Nephron (organoid): ENCODE measurements at regions not wholly inside any gene's neighbourhood (a gene's known extent, or its start where the extent isn't known, plus 50 kb on each side); places are given as distances from the start of the nearest gene placed in this dataset.
A peak's percentile ranks its signal among the peaks of the same experiment; 100 is the strongest.

Experiments used
- H3K27ac Mint-ChIP-seq, 3 experiments: 2 replicates each; pipeline ENCODE4 v1.8.0; 2020; ENCODE audit warnings: mixed read lengths in 3 of 3, mild to moderate bottlenecking in 2 of 3, moderate library complexity in 1 of 3
- H3K27me3 Mint-ChIP-seq: 2 replicates; pipeline ENCODE4 v1.8.0; 2021; ENCODE audit warnings: low read depth, mild to moderate bottlenecking, moderate library complexity, mixed read lengths
- H3K36me3 Mint-ChIP-seq: 2 replicates; pipeline ENCODE4 v1.8.0; 2020; ENCODE audit warnings: low read depth, mixed read lengths
- H3K4me1 Mint-ChIP-seq: 2 replicates; pipeline ENCODE4 v1.8.0; 2020; ENCODE audit warnings: mixed read lengths
- H3K4me3 Mint-ChIP-seq, 3 experiments: 2 replicates each; pipeline ENCODE4 v1.8.0; 2020; ENCODE audit warnings: mild to moderate bottlenecking in 3 of 3, mixed read lengths in 3 of 3, moderate library complexity in 2 of 3
- H3K9me3 Mint-ChIP-seq: 2 replicates; pipeline ENCODE4 v1.8.0; 2020; ENCODE audit warnings: mixed read lengths
- TF ChIP-seq, protein P1 (sequence below), 3 experiments: fragments of 200-600 bp; sonication (generic); IDR thresholded peaks; one replicate each; pipeline ENCODE4 v1.5.0; 2021; ENCODE audit warnings: antibody characterized with exemption in 3 of 3; ENCODE audit not compliant: unreplicated experiment in 3 of 3

DNA sequence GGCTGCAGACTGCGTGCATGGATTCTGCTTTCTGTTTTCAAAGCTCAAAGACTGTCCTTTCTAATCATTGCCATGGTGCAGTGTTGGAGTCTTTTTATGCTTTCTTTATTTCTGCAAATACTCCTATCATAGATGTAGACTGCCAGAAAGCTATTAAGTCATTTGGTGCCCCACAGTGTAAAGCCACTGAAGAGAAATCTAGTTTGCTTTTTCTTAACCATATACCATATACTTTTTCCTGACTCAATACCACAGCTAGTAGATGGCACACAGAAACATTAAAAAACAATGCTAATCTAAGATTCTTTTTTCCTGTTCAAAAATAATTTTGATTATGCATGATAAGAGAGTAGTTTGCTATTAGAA, 109.9 kb upstream of the RAB27B start:
- Mint-ChIP-seq H3K27me3 (peaks cover 17% of the 10 kb centered on the region), H3K4me1 (peaks cover 11% of the 10 kb centered on the region), H3K27ac (no peak overlapping the region), H3K4me3 (peak overlapping the region in 2 of 3 experiments; percentile 2 to 13), H3K9me3 (no peaks in the 10 kb centered on the region), H3K36me3 (no peaks in the 10 kb centered on the region)
- TF ChIP-seq, protein P1, sequence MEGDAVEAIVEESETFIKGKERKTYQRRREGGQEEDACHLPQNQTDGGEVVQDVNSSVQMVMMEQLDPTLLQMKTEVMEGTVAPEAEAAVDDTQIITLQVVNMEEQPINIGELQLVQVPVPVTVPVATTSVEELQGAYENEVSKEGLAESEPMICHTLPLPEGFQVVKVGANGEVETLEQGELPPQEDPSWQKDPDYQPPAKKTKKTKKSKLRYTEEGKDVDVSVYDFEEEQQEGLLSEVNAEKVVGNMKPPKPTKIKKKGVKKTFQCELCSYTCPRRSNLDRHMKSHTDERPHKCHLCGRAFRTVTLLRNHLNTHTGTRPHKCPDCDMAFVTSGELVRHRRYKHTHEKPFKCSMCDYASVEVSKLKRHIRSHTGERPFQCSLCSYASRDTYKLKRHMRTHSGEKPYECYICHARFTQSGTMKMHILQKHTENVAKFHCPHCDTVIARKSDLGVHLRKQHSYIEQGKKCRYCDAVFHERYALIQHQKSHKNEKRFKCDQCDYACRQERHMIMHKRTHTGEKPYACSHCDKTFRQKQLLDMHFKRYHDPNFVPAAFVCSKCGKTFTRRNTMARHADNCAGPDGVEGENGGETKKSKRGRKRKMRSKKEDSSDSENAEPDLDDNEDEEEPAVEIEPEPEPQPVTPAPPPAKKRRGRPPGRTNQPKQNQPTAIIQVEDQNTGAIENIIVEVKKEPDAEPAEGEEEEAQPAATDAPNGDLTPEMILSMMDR (IDR thresholded peaks at IDR 0.05; ENCODE audit: unreplicated experiment in 3 of 3): no peak

DNA sequence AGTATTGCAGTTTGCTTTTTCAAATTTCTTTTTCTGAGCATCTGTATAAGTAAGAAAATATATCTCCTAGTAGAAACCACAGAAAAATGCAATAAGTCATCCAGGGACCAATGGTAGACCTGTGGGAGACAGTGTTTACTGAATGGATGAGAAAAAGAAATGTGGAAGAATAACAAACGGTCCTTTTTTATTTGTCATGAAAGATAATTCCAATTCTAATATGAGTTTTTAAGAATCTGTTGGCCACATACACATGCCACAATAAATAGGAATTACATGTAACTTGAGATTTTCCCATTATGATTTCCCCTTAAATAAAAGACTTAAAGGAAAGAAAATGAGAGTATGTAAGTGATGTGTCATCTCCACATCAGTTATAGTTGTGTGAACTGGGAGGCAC, 107.7 kb upstream of the RAB27B start:
- H3K27ac Mint-ChIP-seq: peak overlapping the region in 1 of 3 experiments; percentile 50
- peaks cover 17% of the 10 kb centered on the region for H3K27me3 Mint-ChIP-seq
- H3K9me3 Mint-ChIP-seq: no peaks in the 10 kb centered on the region
- peaks cover 11% of the 10 kb centered on the region for H3K4me1 Mint-ChIP-seq
- no peak overlapping the region for H3K4me3 Mint-ChIP-seq
- TF ChIP-seq, protein P1 (IDR thresholded peaks at IDR 0.05; ENCODE audit: unreplicated experiment in 3 of 3): no peak
- no peaks in the 10 kb centered on the region for H3K36me3 Mint-ChIP-seq

DNA sequence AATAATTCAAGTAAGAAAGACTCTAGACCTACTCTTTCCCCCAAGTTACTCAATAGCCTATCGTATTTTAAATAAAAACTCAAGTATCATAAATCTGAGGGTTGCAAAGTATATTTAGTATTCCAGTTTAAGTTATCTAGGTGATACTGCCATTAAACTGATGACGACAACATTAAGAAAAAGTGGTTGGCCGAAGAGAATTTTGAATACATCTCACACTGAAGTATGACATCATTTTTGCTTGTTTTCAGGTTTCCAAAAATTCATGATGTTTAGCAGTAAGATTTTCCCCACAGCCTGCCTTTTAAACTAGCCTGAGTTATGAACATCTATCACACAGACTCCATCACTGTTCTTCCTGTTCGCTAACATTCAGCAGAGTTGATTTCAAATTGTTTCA, 102.1 kb upstream of the RAB27B start:
- Mint-ChIP-seq H3K27me3 (no peaks in the 10 kb centered on the region), H3K9me3 (no peaks in the 10 kb centered on the region), H3K4me3 (no peak overlapping the region), H3K27ac (no peak overlapping the region), H3K4me1 (no peaks in the 10 kb centered on the region), H3K36me3 (no peaks in the 10 kb centered on the region)
- TF ChIP-seq, protein P1 (IDR thresholded peaks at IDR 0.05; ENCODE audit: unreplicated experiment in 3 of 3): no peak

DNA sequence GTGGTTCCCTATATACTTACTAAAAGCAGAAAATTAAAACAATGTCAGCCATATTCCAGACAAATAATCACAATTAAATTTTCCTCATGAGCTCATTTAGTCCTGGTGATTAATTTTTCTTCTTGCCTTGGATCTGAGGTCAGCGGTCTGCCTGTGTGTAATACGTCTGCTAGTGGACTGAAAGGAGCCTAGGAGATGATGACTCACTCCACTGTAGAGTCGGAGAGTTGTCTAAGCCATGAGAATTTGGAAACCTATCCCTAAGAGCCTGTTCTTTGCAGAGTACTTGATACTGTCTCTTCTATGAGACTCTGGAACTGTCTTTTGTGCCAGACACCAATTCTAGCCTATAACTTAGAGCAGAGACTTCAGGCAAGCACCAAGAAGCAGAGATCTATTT, 94.2 kb upstream of the RAB27B start:
- H3K27me3 Mint-ChIP-seq: no peaks in the 10 kb centered on the region
- TF ChIP-seq, protein P1 (IDR thresholded peaks at IDR 0.05; ENCODE audit: unreplicated experiment in 3 of 3): no peak
- H3K36me3 Mint-ChIP-seq: no peaks in the 10 kb centered on the region
- no peak overlapping the region for H3K27ac Mint-ChIP-seq
- H3K4me3 Mint-ChIP-seq: no peak overlapping the region
- no peaks in the 10 kb centered on the region for H3K9me3 Mint-ChIP-seq
- no peaks in the 10 kb centered on the region for H3K4me1 Mint-ChIP-seq

DNA sequence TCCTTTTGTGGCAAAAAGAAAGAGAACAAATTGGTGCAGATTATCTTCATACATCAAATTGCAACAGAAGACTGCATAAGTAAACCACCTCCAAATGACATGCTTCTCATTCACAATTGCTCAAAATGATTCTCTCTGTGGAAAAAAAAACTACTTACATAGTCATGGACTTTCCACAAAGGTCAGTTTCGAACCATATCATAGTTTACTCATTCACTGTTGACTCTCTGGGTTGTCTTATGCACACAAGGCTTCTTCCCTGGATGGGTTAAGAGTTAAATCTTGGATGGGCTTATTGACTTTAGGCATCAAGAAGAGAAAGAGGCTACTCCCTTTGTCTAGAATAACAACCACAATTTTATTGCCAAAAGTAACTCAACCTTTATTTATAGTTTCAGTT, 91.3 kb upstream of the RAB27B start:
- Mint-ChIP-seq H3K27me3 (no peaks in the 10 kb centered on the region), H3K27ac (no peak overlapping the region), H3K4me1 (peaks cover 16% of the 10 kb centered on the region), H3K36me3 (no peaks in the 10 kb centered on the region), H3K9me3 (no peaks in the 10 kb centered on the region), H3K4me3 (no peak overlapping the region)
- TF ChIP-seq, protein P1 (IDR thresholded peaks at IDR 0.05; ENCODE audit: unreplicated experiment in 3 of 3): no peak

DNA sequence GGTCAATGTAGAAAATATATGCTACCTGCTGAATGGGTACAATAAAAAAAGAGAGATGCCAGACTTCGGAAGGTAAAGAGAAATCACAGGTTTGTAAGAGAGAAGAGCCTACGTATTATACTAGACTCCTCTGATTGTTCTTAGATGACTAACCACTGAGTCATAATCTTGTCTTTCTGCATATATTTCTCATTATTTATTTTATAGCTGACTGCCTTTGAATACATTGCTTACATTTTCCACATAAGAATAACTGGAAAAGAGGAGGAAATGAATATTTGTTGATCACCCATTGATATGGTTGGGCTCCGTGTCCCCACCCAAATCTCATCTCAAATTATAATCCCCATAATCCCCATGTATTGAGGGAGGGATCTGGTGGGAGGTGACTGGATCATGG, 90.3 kb upstream of the RAB27B start:
- Mint-ChIP-seq H3K36me3 (no peaks in the 10 kb centered on the region), H3K9me3 (no peaks in the 10 kb centered on the region), H3K27me3 (no peaks in the 10 kb centered on the region), H3K4me3 (no peak overlapping the region), H3K4me1 (peaks cover 26% of the 10 kb centered on the region), H3K27ac (no peak overlapping the region)
- TF ChIP-seq, protein P1 (IDR thresholded peaks at IDR 0.05; ENCODE audit: unreplicated experiment in 3 of 3): no peak
